Spinal cord (tissue), 9 donors: ENCODE measurements at regions not wholly inside any gene's neighbourhood (a gene's known extent, or its start where the extent isn't known, plus 50 kb on each side); places are given as distances from the start of the nearest gene placed in this dataset.
A peak's percentile ranks its signal among the peaks of the same experiment; 100 is the strongest.
"Not testable (repeated sequence)": the region's sequence is repeated elsewhere in the genome, so short reads cannot be mapped to it uniquely, and the experiment has no call there.

Experiments
- DNase-seq, 6 donors: peaks; one replicate each; pipeline versions ENCODE4 v3.0.0 to v3.0.0-alpha.2; 2013 to 2015; ENCODE audit warnings: low spot score in 6 of 6, low read depth in 4 of 6
- H3K27ac ChIP-seq: one replicate; pipeline ENCODE4 v1.5.1; 2013; ENCODE audit warnings: low read depth, low read length, control low read depth
- H3K27me3 ChIP-seq: one replicate; pipeline ENCODE4 v1.6.1; 2013; ENCODE audit warnings: low read length; ENCODE audit not compliant: control insufficient read depth, insufficient read depth
- H3K36me3 ChIP-seq: one replicate; pipeline ENCODE4 v1.6.1; 2013; ENCODE audit warnings: low read length; ENCODE audit not compliant: control insufficient read depth, insufficient read depth
- H3K4me1 ChIP-seq: one replicate; pipeline ENCODE4 v1.6.1; 2013; ENCODE audit warnings: low read length; ENCODE audit not compliant: control insufficient read depth, insufficient read depth
- H3K4me3 ChIP-seq: one replicate; pipeline ENCODE4 v1.5.1; 2013; ENCODE audit warnings: low read depth, low read length, control low read depth
- H3K9me3 ChIP-seq: one replicate; pipeline ENCODE4 v1.6.1; 2013; ENCODE audit warnings: low read length; ENCODE audit not compliant: control insufficient read depth, insufficient read depth
- WGBS: methylation state at CpG from one replicate; pipeline ENCODE4 v1.1.5; 2013; ENCODE audit warnings: missing lambda C conversion rate; ENCODE audit not compliant: insufficient coverage; 5-methylcytosine and 5-hydroxymethylcytosine counted together
- donor health status: healthy.

GRCh38 chr19:31039151-31039550 lies 310.1 kb downstream of the TSHZ3 start:
- 100% methylated on average over 1 of the region's 4 CpGs for WGBS
- Histone ChIP-seq H3K27me3 (no peaks in the 10 kb centered on the region), H3K36me3 (no peaks in the 10 kb centered on the region), H3K4me1 (no peaks in the 10 kb centered on the region), H3K4me3 (no peak overlapping the region), H3K27ac (no peak overlapping the region), H3K9me3 (no peaks in the 10 kb centered on the region)
- DNase-seq: no peak

- DNase-seq: peak in 1 of 6 donors; percentile 23
- Histone ChIP-seq H3K4me1 (no peaks in the 10 kb centered on the region), H3K4me3 (no peak overlapping the region), H3K27me3 (no peaks in the 10 kb centered on the region), H3K27ac (no peak overlapping the region), H3K36me3 (no peaks in the 10 kb centered on the region), H3K9me3 (no peaks in the 10 kb centered on the region)
- WGBS: 70% methylated on average over 2 of the region's 3 CpGs
Observed at GRCh38 chr19:31037286-31037980, 311.8 kb downstream of the TSHZ3 start.

GRCh38 chr19:31031455-31031854 lies 317.8 kb downstream of the TSHZ3 start:
- H3K36me3 ChIP-seq, H3K4me1 ChIP-seq, DNase-seq, H3K27me3 ChIP-seq, H3K4me3 ChIP-seq, H3K9me3 ChIP-seq, H3K27ac ChIP-seq: not testable (repeated sequence)
- WGBS: no CpG with 5 or more reads among the region's 4 CpGs

- H3K9me3 ChIP-seq: no peaks in the 10 kb centered on the region
- H3K36me3 ChIP-seq: no peaks in the 10 kb centered on the region
- WGBS: 89% methylated on average over 8 of the region's 10 CpGs
- H3K4me3 ChIP-seq: no peak overlapping the region
- H3K4me1 ChIP-seq: no peaks in the 10 kb centered on the region
- peak in 1 of 6 donors; percentile 2 for DNase-seq
- H3K27me3 ChIP-seq: no peaks in the 10 kb centered on the region
- H3K27ac ChIP-seq: no peak overlapping the region
Observed at GRCh38 chr19:31023038-31023437, 326.2 kb downstream of the TSHZ3 start.

- H3K4me3 ChIP-seq: no peak overlapping the region
- no peaks in the 10 kb centered on the region for H3K9me3 ChIP-seq
- no peak overlapping the region for H3K27ac ChIP-seq
- no peaks in the 10 kb centered on the region for H3K36me3 ChIP-seq
- no peaks in the 10 kb centered on the region for H3K4me1 ChIP-seq
- H3K27me3 ChIP-seq: no peaks in the 10 kb centered on the region
- 70% methylated on average over 3 of the region's 5 CpGs for WGBS
- peak in 1 of 6 donors; percentile 49 for DNase-seq
Observed at GRCh38 chr19:31018936-31019335, 330.3 kb downstream of the TSHZ3 start.

- H3K4me1 ChIP-seq: no peaks in the 10 kb centered on the region
- H3K27me3 ChIP-seq: no peaks in the 10 kb centered on the region
- WGBS: 94% methylated on average over 3 of the region's 4 CpGs
- no peak overlapping the region for H3K4me3 ChIP-seq
- no peaks in the 10 kb centered on the region for H3K9me3 ChIP-seq
- H3K36me3 ChIP-seq: no peaks in the 10 kb centered on the region
- no peak for DNase-seq
- no peak overlapping the region for H3K27ac ChIP-seq
Observed at GRCh38 chr19:31015778-31016177, 333.5 kb downstream of the TSHZ3 start.

GRCh38 chr19:31014668-31015067 lies 334.6 kb downstream of the TSHZ3 start:
- no peak for DNase-seq
- no peak overlapping the region for H3K4me3 ChIP-seq
- no peaks in the 10 kb centered on the region for H3K9me3 ChIP-seq
- H3K4me1 ChIP-seq: no peaks in the 10 kb centered on the region
- H3K27ac ChIP-seq: no peak overlapping the region
- no peaks in the 10 kb centered on the region for H3K27me3 ChIP-seq
- no peaks in the 10 kb centered on the region for H3K36me3 ChIP-seq

GRCh38 chr19:31013384-31014020 lies 335.7 kb downstream of the TSHZ3 start:
- Histone ChIP-seq H3K27ac (no peak overlapping the region), H3K4me1 (no peaks in the 10 kb centered on the region), H3K4me3 (no peak overlapping the region), H3K9me3 (no peaks in the 10 kb centered on the region), H3K36me3 (no peaks in the 10 kb centered on the region), H3K27me3 (no peaks in the 10 kb centered on the region)
- WGBS: 84% methylated on average over 4 of the region's 5 CpGs
- DNase-seq: peak in 1 of 6 donors; percentile 5

GRCh38 chr19:31002518-31003244 lies 346.6 kb downstream of the TSHZ3 start:
- no peaks in the 10 kb centered on the region for H3K9me3 ChIP-seq
- H3K4me3 ChIP-seq: no peak overlapping the region
- H3K27me3 ChIP-seq: no peaks in the 10 kb centered on the region
- DNase-seq: peak in 2 of 6 donors; percentile 28 to 55
- WGBS: 69% methylated on average over 10 of the region's 12 CpGs
- no peaks in the 10 kb centered on the region for H3K36me3 ChIP-seq
- H3K4me1 ChIP-seq: peaks cover 4% of the 10 kb centered on the region
- H3K27ac ChIP-seq: no peak overlapping the region
